PC-3 (cell line): ENCODE measurements at regions not wholly inside any gene's neighbourhood (a gene's known extent, or its start where the extent isn't known, plus 50 kb on each side); places are given as distances from the start of the nearest gene placed in this dataset.

Experiments used
- EZH2 ChIP-seq: fragments of 300-600 bp; sonication (generic); IDR thresholded peaks from one replicate; pipeline ENCODE4 v1.6.1; 2017; ENCODE audit warnings: antibody characterized with exemption, mild to moderate bottlenecking, low read length; ENCODE audit not compliant: unreplicated experiment
- TF ChIP-seq, protein P1 (sequence below): fragments of 300-600 bp; sonication (generic); conservative IDR thresholded peaks from 2 replicates; pipeline ENCODE4 v1.5.1; 2017; ENCODE audit warnings: antibody characterized with exemption, low read depth, mild to moderate bottlenecking, low read length

DNA sequence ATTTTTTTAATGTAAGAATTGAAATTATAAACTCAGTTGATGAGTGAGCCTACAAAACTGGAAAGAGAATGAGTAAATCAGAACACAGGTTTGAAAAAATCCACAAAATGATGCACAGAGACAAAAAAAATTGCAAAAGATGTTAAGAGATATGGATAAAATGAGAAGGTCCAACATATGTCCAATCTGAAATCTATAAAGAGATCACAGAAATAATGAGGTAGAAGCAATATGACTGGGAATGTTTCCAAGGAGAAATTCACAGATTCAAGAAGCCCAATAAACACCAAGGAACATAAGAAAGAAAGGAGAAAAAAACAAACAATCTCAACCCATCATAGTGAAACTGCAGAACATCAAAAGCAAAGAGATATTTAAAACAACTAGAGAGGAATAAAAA lies 288.4 kb upstream of the SLC30A5 start:
- TF ChIP-seq, protein P1, sequence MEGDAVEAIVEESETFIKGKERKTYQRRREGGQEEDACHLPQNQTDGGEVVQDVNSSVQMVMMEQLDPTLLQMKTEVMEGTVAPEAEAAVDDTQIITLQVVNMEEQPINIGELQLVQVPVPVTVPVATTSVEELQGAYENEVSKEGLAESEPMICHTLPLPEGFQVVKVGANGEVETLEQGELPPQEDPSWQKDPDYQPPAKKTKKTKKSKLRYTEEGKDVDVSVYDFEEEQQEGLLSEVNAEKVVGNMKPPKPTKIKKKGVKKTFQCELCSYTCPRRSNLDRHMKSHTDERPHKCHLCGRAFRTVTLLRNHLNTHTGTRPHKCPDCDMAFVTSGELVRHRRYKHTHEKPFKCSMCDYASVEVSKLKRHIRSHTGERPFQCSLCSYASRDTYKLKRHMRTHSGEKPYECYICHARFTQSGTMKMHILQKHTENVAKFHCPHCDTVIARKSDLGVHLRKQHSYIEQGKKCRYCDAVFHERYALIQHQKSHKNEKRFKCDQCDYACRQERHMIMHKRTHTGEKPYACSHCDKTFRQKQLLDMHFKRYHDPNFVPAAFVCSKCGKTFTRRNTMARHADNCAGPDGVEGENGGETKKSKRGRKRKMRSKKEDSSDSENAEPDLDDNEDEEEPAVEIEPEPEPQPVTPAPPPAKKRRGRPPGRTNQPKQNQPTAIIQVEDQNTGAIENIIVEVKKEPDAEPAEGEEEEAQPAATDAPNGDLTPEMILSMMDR, result no peak
- no peak for TF ChIP-seq EZH2
